Stimulated activated CD4-positive, alpha-beta T cell treated with anti-CD3 and anti-CD28 coated beads, Interleukin-4, amount 100 ng/mL, for 48 hours (primary cell): ENCODE measurements at regions not wholly inside any gene's neighbourhood (a gene's known extent, or its start where the extent isn't known, plus 50 kb on each side); places are given as distances from the start of the nearest gene placed in this dataset.

Experiments
- DNase-seq, 2 donors: peaks; one replicate each; pipeline ENCODE4 v3.0.0-alpha.2; 2020; ENCODE audit warnings: low read depth in 2 of 2

DNA sequence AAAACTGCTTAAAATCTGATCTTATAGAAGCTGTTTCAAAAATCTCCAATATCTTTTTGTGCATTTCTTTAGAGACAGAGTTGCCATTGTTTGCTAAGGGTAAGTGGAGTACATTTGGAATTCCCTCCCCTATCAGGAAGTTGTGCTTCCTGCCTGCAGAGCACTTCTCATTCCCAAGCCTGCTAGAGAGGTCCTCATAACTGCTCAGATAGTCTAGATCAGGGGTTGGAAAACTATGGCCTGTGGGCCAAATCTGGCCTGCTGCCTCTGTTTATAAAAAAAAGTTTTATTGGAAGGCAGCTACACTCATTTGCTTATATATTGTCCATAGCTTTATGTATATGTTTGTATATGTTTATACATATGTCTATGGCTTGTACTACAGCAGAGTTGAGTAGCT, 333.7 kb upstream of the PROK2 start:
- DNase-seq, result no peak

- no peak for DNase-seq
Measured at GRCh38 chr3:72116226-72116625, 331.3 kb upstream of the PROK2 start.

GRCh38 chr3:72115307-72115706, 330.4 kb upstream of the PROK2 start:
- DNase-seq, result no peak

- DNase-seq, result no peak
Measured at GRCh38 chr3:72114773-72115172, 329.8 kb upstream of the PROK2 start.

DNA sequence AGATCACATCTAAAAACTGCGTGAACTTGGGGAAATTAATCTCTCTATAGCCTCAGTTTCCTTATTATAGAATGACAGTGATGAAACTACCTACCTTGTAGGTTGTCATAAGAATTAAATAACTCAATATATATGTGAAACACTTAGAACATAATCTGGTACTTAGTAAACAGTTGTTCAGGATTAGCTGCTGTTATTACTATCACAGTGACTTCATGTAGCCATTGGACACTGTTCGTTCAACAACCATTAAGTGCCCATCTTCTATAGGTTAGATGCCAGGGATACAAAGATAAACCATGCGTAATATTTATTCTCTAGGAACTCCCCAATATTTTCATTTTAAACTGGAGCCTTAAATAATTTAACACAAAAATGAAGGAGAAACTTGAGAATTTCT, 329.0 kb upstream of the PROK2 start:
- no peak for DNase-seq

GRCh38 chr3:72113564-72113963, 328.6 kb upstream of the PROK2 start:
- no peak for DNase-seq

DNA sequence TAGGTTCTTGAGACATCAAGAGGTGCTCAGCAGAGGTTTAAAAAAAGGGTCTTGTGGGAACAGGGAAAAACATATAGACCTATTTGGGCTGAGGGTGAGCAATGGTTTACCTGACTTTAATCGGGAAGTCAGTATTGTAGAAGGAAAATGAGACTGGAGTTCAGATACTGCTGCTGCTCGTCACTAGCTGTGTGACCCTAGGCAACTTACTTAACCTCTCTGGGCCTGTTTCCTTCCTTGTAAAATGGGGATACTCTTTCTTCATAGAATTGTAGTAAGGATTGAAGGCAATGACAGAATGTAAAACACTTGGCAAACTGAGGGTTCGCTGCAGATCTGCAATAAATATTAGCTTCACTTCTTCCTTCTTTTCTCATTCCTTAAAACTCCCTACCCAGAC, 327.5 kb upstream of the PROK2 start:
- DNase-seq, result no peak

GRCh38 chr3:72111265-72112205, 326.6 kb upstream of the PROK2 start:
- no peak for DNase-seq

GRCh38 chr3:72109327-72110259, 324.6 kb upstream of the PROK2 start:
- DNase-seq, result no peak

DNA sequence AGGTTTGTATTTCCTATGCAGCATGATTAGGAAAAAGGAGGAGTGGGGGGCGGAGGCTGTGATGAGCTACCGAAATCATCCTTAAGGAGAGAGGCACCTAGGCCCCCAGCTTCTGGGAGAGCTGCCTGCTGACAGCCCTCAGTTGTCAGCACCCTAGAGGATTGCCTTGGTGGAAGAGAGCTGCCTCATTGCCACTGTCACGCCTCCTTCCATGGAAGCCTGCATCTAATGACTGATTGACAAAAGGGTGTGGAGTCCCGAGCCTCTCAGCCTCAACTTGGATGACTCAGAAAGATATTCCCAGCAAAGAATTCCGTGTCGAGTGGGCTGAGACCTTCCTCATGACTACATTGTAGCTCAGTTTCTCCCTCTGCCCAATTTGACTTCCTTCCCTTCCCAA, 320.4 kb upstream of the PROK2 start:
- DNase-seq, result no peak

DNA sequence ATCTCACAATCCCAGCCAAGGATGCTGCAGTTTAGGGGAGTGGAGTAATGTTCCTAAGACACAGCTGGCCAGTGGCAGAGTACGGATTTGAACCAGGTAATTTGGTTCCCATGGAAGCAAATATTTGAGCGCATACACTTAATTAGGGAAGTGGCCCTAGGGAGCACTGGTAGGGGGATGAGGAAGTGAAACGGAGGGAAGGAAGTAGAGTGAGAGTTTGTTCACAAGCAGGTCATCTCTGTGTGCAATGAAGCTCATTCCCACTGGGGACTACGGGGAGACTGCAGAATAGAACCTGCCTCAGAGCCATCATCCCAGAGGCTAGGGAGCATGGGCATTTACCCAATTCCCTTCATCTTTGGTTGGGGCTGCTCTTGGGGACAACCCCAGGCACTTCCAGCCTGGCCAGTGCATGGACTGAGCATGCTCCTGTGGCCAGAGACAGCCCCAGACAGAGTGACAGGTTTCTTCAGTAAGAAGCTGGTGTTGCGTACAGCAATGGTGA, 317.2 kb upstream of the PROK2 start:
- no peak for DNase-seq

GRCh38 chr3:72101494-72101893, 316.5 kb upstream of the PROK2 start:
- no peak for DNase-seq

GRCh38 chr3:72100601-72101187, 315.7 kb upstream of the PROK2 start:
- DNase-seq, result peak; percentile 74 to 85

DNA sequence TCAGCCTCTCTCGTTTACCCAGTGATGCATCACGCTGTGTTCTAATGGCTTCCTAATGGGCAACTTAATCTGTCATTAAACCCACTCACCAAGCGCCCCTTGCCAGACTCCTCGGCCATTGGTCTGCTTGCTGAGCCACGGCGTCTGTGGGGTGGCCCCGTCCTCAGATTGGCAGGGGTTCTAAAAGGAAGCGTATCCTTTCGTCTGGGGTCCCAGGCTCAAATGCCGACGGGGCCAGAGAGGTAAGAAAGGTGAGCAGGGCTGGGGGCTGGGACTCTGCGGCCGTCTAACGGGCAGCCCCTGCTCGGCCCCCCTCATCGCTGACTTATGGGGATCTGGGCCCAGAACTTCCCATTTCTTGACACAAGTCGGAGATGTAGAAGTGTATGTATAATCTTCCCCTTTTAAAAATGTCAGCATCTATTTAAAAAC, 315.1 kb upstream of the PROK2 start:
- DNase-seq, result no peak

DNA sequence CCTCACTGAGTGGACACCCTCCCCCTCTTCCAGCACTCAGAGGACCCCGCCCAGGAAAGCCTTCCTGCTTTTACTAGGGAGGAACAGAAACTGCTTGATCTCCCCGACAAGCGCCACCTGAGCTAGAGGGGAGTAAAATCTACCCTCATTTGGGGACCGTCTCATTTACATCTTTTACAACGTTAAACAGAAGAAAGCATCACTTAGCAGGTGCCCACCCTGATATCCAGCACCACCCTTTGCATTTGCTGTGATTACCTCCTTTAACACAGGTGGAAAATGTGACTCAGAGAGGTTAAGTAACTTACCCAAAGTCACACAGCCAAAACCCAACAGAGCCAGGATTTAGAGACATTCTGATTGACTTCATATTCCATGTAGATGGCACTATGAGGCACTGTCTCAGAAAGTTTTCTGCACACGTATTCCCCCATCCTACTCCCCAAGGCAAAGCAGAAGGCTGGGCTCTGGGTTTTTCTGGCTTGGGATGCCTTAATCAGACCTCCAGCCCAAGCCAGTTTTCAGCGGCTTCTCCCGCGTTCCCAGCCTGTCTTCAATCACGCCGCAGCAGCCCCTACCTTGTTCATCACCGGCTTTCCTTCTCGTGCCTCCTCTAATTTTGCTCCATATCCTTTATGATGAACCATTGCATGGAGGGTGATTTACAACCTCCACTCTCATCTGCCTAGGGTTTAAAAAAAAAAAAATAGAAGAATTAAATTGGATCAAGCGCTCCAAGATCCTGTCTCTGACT, 314.6 kb upstream of the PROK2 start:
- no peak for DNase-seq

- no peak for DNase-seq
Measured at GRCh38 chr3:72097053-72097452, 312.1 kb upstream of the PROK2 start.

GRCh38 chr3:72095521-72095920, 310.6 kb upstream of the PROK2 start:
- no peak for DNase-seq

DNA sequence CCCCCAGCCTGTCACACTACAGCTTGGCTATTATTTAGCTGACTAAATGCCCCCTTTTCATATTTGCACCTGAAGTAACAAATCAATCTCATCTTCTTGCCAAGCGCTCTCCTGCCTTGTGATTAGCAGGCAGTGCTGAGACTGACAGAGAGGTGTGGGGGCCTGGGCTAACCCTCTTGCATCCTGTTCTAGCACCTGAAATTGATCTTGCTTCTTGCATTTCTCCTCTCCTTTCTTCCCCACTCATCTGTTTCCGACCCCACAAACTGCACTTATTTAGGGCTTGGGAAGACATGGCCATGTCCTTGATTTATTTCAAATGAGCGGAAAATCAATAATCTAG, 309.0 kb upstream of the PROK2 start:
- DNase-seq, result no peak

DNA sequence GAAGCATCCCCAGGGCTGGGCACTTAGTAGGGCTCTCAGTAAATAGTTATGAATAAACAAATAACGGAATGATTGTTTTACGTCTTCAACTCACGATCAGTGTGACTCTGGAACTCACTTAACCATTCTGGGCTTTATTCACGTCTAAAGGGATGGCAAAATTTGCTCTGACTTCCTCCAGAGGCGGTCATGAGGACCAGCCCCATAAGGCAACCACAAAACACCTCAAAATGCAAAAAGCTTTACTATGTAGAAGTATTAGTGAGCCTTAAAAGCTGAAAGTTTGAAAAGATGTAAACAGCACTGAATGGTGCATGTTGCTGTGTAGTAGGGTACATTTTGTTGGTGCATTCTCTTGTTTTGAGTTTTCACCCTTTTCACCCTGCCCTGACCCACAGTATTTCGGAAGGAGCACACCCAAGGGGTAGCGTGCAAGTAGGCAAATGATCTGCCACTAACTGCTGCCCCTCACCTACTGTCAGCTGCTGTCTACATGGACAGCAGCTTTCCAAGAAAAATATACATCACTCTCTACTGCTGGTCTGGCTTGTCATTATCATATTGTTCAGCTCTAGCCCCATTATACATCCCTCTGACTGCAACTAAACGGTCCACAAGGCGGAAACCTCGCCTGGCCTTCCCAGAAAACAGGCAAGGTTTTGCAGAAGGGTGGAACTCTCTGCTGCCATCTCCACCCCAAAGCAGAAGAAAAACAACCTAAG, 308.5 kb upstream of the PROK2 start:
- DNase-seq, result no peak

DNA sequence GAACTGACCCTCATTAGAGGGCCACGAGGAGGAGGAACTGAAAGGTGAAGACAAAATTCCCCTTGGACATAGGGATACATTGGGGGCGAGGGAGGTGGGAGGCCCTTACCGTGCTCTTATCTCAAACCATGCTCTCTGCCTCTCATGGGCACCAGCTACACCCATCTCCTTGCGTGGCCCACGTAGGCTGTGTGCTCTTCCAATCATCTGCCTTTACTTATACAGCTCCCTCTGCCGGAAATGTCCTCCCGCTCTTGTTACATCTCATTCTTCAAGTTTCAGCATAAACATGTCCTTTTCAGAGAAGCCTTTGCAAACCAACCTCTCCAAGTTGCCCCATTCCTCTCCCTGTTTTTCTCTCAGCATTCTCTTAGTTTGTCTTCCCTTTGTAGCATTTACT, 307.8 kb upstream of the PROK2 start:
- no peak for DNase-seq
